ENCODE measurements at regions not wholly inside any gene's neighbourhood (a gene's known extent, or its start where the extent isn't known, plus 50 kb on each side); places are given as distances from the start of the nearest gene placed in this dataset.

- TF ChIP-seq CTCF (IDR thresholded peaks at IDR 0.05) (no peak), POLR2A (IDR thresholded peaks at IDR 0.05) (no peak)
Observed at GRCh38 chr12:13924286-13924685, 57.1 kb downstream of the GRIN2B start.
